Hepatocyte (in vitro differentiated cells): ENCODE measurements at regions not wholly inside any gene's neighbourhood (a gene's known extent, or its start where the extent isn't known, plus 50 kb on each side); places are given as distances from the start of the nearest gene placed in this dataset.

Experiments
- EZH2 ChIP-seq: fragments of 200-600 bp; sonication (generic); IDR thresholded peaks from 2 replicates; pipeline ENCODE4 v1.6.1; 2016; ENCODE audit warnings: antibody characterized with exemption, mild to moderate bottlenecking, borderline replicate concordance
- TF ChIP-seq, protein P1 (sequence below): fragments of 200-600 bp; sonication (generic); IDR thresholded peaks from 2 replicates; pipeline ENCODE4 v1.5.1; 2016; ENCODE audit warnings: antibody characterized with exemption, mild to moderate bottlenecking; ENCODE audit not compliant: poor library complexity

GRCh38 chr12:68075416-68075815, 84.1 kb downstream of the IFNG start:
- TF ChIP-seq, protein P1, sequence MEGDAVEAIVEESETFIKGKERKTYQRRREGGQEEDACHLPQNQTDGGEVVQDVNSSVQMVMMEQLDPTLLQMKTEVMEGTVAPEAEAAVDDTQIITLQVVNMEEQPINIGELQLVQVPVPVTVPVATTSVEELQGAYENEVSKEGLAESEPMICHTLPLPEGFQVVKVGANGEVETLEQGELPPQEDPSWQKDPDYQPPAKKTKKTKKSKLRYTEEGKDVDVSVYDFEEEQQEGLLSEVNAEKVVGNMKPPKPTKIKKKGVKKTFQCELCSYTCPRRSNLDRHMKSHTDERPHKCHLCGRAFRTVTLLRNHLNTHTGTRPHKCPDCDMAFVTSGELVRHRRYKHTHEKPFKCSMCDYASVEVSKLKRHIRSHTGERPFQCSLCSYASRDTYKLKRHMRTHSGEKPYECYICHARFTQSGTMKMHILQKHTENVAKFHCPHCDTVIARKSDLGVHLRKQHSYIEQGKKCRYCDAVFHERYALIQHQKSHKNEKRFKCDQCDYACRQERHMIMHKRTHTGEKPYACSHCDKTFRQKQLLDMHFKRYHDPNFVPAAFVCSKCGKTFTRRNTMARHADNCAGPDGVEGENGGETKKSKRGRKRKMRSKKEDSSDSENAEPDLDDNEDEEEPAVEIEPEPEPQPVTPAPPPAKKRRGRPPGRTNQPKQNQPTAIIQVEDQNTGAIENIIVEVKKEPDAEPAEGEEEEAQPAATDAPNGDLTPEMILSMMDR: no peak
- no peak for TF ChIP-seq EZH2
